ENCODE measurements at regions not wholly inside any gene's neighbourhood (a gene's known extent, or its start where the extent isn't known, plus 50 kb on each side); places are given as distances from the start of the nearest gene placed in this dataset.

DNA sequence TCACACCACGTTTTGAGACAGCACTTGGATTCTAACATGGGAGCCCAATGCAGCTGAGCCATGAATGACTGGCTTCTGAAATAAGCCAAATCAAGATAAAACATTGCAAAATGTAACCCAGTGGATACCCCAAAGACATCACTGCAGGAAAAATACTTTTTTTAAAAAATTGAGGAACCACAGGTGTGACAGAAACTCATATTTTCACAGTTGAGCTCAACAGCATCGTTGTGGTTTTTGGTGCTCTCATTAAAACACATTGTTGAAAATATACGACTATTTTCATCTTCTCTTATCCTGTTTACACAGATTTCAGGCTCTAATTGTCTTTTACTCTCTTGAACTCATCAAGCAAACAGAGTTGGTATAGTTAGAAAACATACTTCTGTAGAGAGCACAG, 429.3 kb upstream of the VRK2 start:
- no peak for TF ChIP-seq EZH2 (IDR thresholded peaks at IDR 0.05; ENCODE audit: insufficient read depth, poor library complexity, severe bottlenecking)
- TF ChIP-seq EZH2phosphoT487 (IDR thresholded peaks at IDR 0.05; ENCODE audit: insufficient read depth, low read depth): no peak

All from GM23248 (cell line).